ENCODE measurements at regions not wholly inside any gene's neighbourhood (a gene's known extent, or its start where the extent isn't known, plus 50 kb on each side); places are given as distances from the start of the nearest gene placed in this dataset.

GRCh38 chr3:192992361-192992760, 74.7 kb upstream of the MB21D2 start:
- TF ChIP-seq CTCF (IDR thresholded peaks at IDR 0.05; ENCODE audit: extremely low read depth in 1 of 2, insufficient read depth in 1 of 2, low read depth in 1 of 2, low read length in 2 of 2) (no peak), POLR2A (IDR thresholded peaks at IDR 0.05; ENCODE audit: low read depth, low read length) (no peak), POLR2AphosphoS5 (IDR thresholded peaks at IDR 0.05; ENCODE audit: insufficient read depth, low read depth, low read length) (no peak), MAX (IDR thresholded peaks at IDR 0.05; ENCODE audit: insufficient read depth, insufficient read length) (no peak), EZH2 (IDR thresholded peaks at IDR 0.05; ENCODE audit: borderline replicate concordance, low read depth, low read length, severe bottlenecking) (no peak), FOS (IDR thresholded peaks at IDR 0.05; ENCODE audit: borderline replicate concordance, insufficient read depth, low read length) (no peak), MYC (IDR thresholded peaks at IDR 0.05; ENCODE audit: low read depth, low read length) (no peak), GATA2 (IDR thresholded peaks at IDR 0.05; ENCODE audit: insufficient read depth, insufficient read length, low read depth, low read length) (no peak), JUN (IDR thresholded peaks at IDR 0.05; ENCODE audit: borderline replicate concordance, insufficient read depth, insufficient read length, low read depth) (no peak)
